Lower leg skin (tissue), 4 donors: ENCODE measurements at regions not wholly inside any gene's neighbourhood (a gene's known extent, or its start where the extent isn't known, plus 50 kb on each side); places are given as distances from the start of the nearest gene placed in this dataset.
A peak's percentile ranks its signal among the peaks of the same experiment; 100 is the strongest.

Source experiments
- DNase-seq, 2 donors: peaks; one replicate each; pipeline ENCODE4 v3.0.0-alpha.2; 2019; ENCODE audit warnings: low spot score in 2 of 2
- H3K4me3 ChIP-seq: fragments of 200-600 bp; sonication (generic); 2 replicates; pipeline ENCODE4 v1.5.1; 2017; ENCODE audit warnings: mild to moderate bottlenecking, low read depth; ENCODE audit not compliant: poor library complexity, severe bottlenecking
- POLR2A ChIP-seq, 2 donors: fragments of 450-650 bp; IDR thresholded peaks; one replicate each; pipeline ENCODE4 v1.6.1; 2016 to 2017; ENCODE audit warnings: antibody characterized with exemption in 2 of 2, mild to moderate bottlenecking in 1 of 2, moderate library complexity in 1 of 2
- WGBS, 2 donors: methylation state at CpG; one replicate each; pipeline ENCODE4 v1.1.5; 2018; 5-methylcytosine and 5-hydroxymethylcytosine counted together
- intact Hi-C: fragments of 100-400 bp; cut with DNase I; formaldehyde crosslinking; loops from one replicate; pipeline ENCODE4 v1.15.0; 2023; ENCODE audit warnings: low total_unique reads
- TF ChIP-seq, protein P1 (sequence below), 3 donors: fragments of 450-650 bp; IDR thresholded peaks; one replicate each; pipeline ENCODE4 v1.5.1; 2016; ENCODE audit warnings: antibody characterized with exemption in 3 of 3, mild to moderate bottlenecking in 3 of 3, moderate library complexity in 2 of 3

DNA sequence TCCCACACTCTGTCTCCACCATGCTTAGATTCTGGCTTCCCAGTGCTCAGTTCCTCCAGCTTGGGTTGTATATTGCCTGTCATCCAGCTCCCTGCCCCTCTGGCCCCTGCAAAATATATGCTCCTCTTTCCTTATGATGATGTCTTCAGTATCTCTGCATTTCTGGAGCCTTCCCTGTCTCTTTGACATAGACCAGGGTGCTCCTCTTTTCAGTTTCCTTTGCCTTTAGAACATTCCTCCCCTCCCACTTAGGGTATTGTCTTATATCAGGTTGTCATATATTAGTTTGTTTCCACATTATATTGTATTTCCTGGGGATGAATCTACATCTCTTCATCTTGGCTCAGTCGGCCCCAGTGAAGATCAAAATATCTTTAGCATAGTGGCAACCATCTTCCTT is 526.4 kb downstream of the MID1IP1 start:
- intact Hi-C loops, result no loop called here
- DNase-seq, result peak in 1 of 2 donors; percentile 13
- TF ChIP-seq POLR2A (IDR thresholded peaks at IDR 0.05), result no peak
- TF ChIP-seq, protein P1, sequence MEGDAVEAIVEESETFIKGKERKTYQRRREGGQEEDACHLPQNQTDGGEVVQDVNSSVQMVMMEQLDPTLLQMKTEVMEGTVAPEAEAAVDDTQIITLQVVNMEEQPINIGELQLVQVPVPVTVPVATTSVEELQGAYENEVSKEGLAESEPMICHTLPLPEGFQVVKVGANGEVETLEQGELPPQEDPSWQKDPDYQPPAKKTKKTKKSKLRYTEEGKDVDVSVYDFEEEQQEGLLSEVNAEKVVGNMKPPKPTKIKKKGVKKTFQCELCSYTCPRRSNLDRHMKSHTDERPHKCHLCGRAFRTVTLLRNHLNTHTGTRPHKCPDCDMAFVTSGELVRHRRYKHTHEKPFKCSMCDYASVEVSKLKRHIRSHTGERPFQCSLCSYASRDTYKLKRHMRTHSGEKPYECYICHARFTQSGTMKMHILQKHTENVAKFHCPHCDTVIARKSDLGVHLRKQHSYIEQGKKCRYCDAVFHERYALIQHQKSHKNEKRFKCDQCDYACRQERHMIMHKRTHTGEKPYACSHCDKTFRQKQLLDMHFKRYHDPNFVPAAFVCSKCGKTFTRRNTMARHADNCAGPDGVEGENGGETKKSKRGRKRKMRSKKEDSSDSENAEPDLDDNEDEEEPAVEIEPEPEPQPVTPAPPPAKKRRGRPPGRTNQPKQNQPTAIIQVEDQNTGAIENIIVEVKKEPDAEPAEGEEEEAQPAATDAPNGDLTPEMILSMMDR (IDR thresholded peaks at IDR 0.05), result no peak
- 81 to 87% methylated on average over 1 of the region's 1 CpG for WGBS, 2 donors
- H3K4me3 ChIP-seq, result no peak overlapping the region

DNA sequence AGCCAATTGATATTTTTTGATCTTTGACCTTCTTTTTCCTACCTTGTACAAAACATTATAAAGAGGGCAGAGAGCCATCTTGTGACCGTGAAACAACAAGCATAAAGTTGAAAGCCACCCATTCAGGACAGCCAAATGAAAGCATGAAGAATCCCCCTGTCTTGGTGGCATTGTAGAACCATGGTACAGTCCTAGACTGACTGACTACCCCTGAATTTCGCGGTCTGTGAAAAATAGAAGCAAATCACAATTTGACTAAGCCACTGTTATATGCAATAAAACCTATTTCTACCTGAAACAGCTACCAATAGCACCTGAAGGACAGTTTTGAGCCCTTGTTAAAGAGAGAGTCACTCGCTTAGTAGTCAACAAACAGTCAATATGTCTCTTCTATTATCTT is 527.4 kb downstream of the MID1IP1 start:
- H3K4me3 ChIP-seq, result no peak overlapping the region
- intact Hi-C loops, result no loop called here
- no peak for DNase-seq
- TF ChIP-seq, protein P1 (IDR thresholded peaks at IDR 0.05), result no peak
- no peak for TF ChIP-seq POLR2A (IDR thresholded peaks at IDR 0.05)
- WGBS, 2 donors, result 77 to 95% methylated on average over 4 of the region's 4 CpGs

DNA sequence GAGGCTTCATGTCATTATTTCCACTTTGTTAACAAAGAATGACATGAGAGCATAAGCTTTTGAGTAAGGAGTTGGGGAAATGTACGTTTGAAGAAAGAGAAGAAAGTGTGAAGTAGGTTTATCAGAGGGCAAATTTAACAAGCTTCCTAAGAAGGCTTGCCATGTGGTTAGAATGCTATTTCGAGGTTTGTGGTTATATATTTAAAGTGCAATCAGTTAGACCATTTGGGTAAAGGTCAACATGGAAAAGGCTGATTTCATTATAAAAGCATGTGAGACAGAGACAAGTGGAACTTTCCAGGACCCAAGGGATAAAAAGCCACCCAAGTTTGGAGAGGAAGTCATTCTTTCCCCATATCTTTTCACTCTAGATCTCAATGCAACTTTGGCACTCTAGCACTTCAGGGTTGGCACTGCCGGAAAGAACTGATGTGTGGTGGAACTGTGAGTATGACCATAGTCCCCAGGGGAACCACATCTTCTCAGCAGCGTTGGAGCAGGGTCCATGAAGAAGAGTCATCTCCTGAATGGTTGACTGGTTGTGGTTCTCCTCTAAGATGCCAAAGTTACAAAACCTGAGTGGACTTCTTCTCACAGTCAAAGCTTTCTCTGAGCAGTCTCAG is 529.9 kb downstream of the MID1IP1 start:
- WGBS, 2 donors, result 58 to 80% methylated on average over 4 of the region's 4 CpGs
- TF ChIP-seq, protein P1 (IDR thresholded peaks at IDR 0.05), result no peak
- no peak for TF ChIP-seq POLR2A (IDR thresholded peaks at IDR 0.05)
- DNase-seq, result no peak
- intact Hi-C loops, result no loop called here
- no peak overlapping the region for H3K4me3 ChIP-seq

DNA sequence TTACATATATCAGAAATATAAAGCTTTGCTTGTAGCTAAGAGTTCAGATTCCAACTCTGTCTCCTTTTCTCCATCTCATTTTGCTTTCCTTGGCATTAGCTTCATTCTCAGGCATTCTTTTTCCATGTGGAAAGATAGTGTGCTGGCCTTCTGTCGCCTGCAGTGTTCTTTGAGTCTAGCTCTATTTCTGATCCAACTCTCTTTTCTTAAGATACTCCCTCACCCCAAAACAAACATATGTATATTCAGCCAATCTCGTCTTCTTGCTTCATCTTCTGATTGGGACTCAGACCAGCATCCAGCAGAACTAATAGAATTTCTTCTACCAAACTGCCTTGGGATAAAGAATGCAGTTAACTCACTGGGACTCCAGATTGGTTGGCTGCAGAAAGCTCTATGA is 532.2 kb downstream of the MID1IP1 start:
- WGBS, 2 donors, result 61 to 82% methylated on average over 2 of the region's 2 CpGs
- intact Hi-C loops, result no loop called here

DNA sequence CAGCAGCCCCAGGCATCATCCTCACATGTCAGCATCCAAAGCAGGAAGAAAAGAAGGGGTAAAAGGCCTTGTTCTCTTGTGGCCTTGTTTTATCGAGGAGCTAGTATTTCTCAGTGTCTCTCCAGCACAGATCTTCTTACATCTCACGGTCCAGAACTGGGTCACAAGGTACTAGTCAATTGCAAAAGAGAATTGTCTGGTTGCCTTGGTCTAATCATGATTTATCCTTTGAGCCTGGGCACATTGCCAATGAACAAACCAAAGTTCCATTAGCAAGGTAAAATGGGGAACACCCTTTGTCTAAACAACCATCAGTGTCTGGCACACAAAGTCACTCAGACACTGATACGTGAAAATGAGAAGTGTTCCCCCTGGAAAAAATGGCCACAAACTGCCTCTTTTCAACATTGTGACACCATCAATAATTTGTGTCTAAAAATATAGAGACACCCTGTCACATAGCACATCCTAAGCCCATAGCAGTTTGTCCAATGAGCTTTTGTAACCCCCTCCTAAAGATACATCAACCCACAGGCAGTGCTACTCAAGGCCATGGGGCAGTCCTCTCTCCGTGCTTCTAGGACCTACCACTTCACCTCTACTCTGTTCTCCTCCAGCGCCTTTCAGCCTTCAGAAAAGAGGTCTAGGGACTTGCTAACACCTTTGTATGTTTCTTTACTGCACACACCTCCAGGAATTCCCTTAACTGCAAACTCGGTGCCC is 534.4 kb downstream of the MID1IP1 start:
- intact Hi-C loops, result no loop called here
- WGBS, 2 donors, result 64 to 83% methylated on average over 6 of the region's 6 CpGs
- TF ChIP-seq, protein P1 (IDR thresholded peaks at IDR 0.05), result no peak
- peak; percentile 19 to 67 for DNase-seq
- H3K4me3 ChIP-seq, result no peak overlapping the region

More for the DNA sequence above, 532.2 kb downstream of the MID1IP1 start:
- DNase-seq, result no peak
- TF ChIP-seq, protein P1 (IDR thresholded peaks at IDR 0.05), result no peak
- no peak for TF ChIP-seq POLR2A (IDR thresholded peaks at IDR 0.05)
- no peak overlapping the region for H3K4me3 ChIP-seq
